GOT3 (cell line): ENCODE measurements at regions not wholly inside any gene's neighbourhood (a gene's known extent, or its start where the extent isn't known, plus 50 kb on each side); places are given as distances from the start of the nearest gene placed in this dataset.
"Not testable (repeated sequence)": the region's sequence is repeated elsewhere in the genome, so short reads cannot be mapped to it uniquely, and the experiment has no call there.

ENCODE experiments used
- DNase-seq: peaks from one replicate; lab custom pipeline; 2025; ENCODE audit warnings: mixed read lengths; lab: John Stamatoyannopoulos, UW

DNA sequence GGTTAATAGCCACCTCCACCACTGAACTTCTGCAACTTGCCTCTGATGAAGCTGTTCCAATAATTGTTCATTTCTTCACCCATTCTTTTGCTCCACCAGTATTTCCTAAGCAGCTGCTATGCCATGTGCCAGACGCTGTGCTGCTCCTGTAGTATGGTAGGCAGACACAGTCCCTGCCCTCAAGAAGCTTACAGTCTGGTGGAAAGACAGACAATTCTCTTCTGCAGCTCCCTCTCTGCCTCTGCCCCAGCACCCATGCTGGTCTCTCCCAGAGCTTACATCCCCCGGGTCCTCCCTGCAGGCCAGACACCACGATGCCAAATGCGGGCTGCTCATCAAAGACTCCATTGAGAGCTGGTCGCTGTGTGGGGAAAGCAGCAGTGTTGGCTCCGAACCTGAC lies 111.6 kb upstream of the ESRRB start:
- DNase-seq: no peak

DNA sequence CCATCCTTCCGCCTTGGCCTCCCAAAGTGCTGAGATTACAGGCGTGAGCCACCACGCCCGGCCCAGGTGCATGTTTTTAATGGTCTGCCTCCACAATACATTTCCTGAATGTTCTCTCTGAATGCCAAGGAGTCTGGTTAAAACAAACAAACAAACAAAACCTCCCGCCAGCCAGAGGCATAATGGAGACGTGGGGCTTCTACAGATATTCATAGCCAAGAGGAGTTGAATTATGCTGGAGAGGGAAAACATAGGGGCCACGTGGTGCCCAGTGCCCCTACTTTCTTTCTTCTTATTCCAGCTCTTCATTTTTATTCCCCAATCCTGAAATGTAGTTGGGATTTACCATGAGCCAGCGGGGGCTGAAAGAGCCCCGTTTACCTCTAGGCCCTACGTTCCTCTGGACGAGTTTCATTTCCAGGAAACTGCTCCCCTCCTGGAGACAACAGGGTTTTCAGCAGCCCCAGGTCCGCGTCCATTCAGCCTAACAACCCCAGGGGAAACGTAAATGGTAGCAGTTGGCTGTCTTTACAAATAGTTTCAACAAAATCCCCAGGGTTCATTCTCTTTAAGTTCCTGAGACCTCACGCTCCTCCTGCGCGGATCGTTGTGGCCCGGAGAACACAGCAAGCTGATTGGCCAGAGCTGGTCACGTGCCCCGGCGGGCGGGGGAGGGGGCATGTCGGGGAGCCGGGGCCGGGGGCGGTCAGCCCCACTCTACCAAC lies 108.5 kb upstream of the ESRRB start:
- peak; percentile 0 for DNase-seq

DNA sequence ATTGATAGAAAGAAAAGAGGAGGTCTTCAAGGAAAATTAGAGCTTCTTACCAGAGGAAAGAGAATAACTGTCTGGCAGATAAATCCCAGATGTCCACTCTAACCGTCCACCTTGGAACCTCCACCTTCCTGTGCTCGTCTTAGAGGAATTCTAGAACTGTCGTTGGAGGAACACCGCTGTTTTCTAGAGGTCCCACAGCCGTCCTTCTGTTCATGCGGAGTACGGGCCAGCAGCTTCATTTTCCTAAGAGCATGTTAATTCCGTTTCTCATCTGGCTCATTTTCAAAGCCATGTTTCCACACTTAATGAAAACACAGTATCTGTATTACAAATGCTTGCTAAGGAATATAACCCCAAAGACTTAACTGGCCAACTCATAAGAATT lies 107.9 kb upstream of the ESRRB start:
- no peak for DNase-seq

DNA sequence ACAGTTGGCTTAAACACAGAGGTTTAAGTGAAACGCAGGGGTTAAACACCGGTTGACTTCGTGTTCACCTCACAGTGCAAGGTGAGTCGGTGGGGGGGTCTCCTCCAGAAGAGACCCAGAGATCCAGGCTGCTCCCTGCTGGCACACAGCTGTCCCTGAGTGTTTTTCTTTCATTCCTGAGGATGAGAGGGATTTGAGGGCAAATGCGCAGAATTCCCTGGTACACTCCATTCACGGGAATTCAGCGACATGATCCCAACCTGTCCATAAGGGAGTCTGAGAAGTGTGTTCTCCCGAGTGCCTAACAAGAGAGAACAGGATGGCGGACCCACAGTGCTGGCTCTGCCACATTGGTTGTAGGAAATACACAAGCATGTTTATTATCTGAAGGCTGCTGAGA lies 107.2 kb upstream of the ESRRB start:
- DNase-seq: no peak

DNA sequence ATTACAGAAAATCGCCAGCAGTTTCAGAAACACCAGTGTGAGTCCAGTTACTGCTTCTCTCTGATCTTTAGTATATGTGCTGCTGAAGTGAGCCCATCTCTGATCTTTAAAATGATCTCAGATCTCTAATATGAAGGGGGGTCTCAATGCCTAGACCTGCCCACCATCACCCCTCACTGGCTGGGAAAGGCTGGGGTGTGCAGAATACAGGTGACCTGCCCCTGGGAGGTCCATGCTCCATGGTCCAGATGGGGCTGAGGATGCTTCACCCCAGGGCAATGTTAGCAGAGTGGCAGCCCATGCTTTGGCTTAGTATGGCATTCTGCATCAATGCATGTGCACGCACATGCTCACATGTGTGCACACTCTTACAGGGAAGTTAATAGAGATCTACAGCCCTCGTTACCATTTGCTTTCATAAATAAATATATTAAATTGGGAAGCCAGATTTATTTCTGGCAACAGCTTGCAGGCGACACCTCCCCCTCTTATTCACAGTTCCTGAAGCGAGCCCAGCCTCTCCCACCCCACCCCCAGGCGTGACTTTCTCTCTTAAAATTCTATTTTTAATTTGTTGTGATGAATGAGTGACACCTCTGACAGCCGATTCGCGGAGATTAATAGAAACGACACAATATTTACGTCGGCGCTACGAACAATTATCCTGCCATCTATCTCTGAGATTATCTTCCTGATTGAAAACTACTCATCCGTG lies 104.7 kb upstream of the ESRRB start:
- DNase-seq: no peak

DNA sequence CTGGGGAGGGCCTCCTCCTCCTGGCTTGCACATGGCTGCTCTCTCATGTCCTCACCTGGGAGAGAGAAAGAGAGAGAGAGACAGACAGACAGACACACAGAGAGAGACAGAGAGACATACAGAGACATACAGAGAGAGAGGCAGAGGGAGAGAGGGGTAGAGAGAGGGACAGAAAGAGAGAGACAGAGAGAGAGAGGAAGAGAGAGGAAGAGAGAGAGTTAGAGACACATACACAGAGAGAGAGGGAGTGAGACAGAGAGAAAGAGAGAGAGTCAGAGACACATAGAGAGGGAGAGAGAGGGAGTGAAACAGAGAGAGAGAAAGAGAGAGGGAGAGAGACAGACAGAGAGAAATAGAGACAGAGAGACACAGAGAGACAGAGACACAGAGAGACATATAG lies 103.6 kb upstream of the ESRRB start:
- no peak for DNase-seq

DNA sequence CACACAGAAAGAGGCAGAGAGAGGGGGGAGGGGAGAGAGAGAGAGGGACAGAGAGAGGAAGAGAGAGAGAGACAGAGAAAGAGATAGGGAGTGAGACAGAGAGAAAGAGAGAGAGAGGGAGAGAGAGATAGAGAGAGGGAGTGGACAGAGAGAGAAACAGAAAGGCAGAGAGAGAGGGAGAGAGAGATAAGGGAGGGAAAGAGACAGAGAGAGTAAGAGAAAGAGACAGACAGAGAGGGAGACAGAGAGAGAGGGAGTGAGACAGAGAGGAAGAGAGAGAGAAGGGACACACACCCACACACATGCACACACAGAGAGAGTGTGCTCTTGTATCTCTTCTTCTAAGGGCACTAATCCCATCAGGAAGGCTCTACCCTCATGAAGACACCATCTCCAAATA lies 103.2 kb upstream of the ESRRB start:
- no peak for DNase-seq

DNA sequence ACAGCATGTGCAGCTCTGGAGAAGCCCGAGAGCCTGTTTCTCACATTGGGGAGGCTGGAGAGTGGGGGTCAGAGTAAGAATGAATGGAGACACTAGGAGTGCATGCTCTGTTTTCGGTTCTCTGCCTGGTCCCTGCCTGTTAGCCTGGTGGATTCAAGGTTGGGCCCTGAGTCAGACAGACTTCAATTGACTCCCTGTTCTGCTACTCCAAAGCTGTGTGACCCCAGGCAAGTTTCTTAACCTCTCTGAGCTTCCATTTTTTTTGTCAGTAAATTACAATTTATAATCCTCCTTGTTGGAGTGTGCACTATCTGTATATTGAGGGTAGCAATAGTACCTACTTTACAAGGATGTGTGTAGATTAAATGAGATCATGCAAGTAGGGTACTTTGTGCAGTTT lies 102.6 kb upstream of the ESRRB start:
- no peak for DNase-seq

DNA sequence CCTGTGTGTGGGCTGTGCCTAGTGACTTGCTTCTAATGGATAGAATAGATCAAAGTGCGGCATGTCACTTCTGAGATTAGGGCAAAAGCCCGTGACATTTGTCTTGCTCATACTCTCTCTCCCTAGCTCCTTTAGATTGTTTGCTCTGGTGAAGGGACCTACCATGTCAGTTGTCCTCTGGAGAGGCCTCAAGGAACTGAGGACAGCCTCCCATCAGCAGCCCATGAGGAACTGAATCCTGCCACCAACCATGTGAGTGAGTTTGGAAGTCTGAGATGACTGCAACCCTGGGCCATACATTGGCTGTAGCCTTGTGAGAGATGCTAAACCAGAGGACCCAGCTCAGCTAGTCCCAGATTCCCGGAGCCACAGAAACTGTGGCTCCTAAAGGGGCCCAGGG lies 101.6 kb upstream of the ESRRB start:
- no peak for DNase-seq

DNA sequence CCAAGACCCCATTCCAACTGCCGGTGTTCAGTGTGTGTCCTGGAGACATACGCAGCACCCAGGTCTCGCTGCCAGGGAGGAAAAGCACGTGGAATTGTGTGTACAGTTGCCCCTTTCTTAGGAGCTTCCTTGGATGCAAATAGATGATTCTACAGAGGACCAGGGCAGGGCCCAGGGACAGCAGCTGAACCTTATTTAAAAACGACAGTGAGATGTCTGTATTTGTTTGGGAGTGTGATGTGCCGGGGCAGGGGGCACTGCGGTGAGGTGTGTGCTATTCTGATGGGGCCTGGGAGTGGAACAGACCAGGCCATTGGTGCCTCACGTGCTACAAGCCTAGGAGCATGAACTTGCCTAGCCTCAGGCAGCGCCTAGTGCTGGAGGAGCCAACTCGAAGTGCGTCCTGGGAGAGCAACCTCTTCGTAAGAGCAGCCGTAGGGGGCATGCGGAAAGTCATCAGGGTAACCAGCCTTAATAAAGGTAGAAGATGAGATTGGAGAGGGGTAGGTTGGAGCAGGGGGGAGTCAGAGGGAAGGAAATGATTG lies 98.3 kb upstream of the ESRRB start:
- no peak for DNase-seq

DNA sequence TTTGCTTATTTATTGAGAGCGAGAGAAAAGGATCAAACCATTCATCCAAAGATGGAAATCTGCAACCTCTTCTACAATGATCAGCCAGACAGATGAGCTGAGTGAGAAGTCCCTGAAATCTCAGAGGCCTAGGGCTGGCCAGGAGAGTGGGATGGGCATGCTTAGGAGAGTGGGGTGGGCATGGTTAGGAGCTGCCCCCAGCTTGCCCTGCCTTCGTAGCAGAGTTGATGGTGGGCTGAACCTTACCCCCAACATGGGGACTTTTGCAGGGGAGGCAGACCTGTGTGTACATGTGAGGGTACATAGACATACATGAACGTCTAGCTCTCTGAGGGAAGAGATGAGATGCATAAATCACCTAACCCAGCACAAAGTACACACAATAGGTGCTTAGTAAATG lies 95.7 kb upstream of the ESRRB start:
- no peak for DNase-seq

DNA sequence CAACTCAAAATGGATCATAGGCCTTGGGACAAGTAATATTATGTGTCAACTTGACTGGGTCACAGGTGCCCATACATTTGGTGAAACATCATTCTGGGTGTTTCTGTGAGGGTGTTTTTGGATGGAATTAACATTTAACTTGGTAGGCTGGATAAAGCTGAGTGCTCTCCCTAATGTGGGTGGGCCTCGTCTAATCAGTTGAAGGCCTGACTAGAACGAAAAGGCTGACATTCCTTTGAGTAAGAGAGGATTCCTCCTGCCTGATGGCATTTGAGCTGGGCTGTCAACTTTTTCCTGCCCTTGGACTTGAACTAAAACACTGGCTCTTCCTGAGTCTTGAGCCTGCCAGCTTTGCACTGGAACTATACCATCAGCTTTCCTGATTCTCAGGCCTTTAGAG lies 93.4 kb upstream of the ESRRB start:
- no peak for DNase-seq

DNA sequence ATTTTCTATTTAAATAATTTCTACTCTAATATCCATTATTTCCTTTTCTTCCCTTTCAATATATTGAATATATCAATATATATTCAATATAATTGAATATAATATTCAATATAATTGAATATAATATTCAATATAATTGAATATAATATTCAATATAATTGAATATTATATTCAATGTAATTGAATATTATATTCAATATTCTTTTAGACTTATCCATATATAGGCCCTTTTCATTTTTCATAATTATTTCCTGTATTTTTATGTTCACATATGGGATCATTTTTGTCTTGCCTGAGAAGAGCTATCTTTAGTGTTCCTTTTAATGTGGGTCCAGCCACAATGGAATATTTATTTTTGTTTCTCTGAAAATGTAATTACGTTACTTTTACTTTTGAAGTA lies 88.9 kb upstream of the ESRRB start:
- no peak for DNase-seq

DNA sequence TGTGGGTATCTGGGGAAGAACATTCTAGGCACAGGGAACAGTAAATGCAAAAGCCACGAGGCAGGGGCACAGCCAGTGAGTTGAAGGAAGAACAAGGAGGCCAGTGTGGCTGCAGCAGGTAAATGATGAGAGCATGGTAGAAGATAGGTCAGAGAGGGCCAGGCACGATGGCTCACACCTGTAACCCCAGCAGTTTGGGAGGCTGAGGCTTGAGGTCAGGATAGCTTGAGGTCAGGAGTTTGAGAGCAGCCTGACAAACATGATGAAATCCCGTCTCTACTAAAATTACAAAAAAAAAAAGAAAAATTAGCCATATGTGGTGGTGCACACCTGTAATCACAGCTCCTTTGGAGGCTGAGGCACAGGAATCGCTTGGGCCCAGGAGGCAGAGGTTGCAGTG lies 86.7 kb upstream of the ESRRB start:
- DNase-seq: no peak

DNA sequence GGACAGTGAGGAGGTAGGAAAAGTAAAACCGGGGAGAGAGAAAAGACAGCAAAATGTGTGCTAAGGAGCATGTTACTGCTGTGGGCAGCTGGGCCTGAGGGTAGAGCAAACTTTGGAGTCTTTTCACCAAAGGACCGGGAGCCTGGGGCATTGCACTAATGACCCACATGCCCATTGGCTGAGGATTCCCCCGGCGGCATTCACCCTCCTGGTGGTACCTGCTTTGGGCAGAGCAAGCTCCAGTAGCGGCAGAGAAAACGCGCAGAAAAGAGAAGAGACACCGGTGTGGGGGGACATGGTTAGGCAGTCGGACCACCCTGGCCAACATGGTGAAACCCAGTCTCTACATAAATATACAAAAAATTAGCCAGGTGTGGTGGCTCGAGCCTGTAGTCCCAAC lies 83.4 kb upstream of the ESRRB start:
- no peak for DNase-seq

DNA sequence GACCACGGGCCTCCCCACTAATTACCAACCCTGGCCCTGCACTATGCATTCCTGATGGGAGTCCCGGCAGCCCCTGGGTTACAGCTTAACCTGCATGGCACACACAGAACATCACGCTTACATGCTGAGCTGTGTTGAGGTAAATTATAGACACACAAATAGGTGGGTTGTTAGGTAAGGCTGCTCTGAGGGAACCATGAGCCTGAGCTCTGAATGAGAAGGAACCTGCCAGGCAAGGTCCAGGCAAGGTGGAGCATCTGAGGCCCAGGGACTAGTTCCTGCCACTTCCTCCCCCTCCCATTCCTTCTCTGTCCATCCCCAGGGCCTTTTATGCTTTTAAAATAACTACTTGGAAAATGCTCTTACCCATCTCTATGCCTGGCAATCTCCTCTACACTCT lies 82.7 kb upstream of the ESRRB start:
- DNase-seq: no peak

DNA sequence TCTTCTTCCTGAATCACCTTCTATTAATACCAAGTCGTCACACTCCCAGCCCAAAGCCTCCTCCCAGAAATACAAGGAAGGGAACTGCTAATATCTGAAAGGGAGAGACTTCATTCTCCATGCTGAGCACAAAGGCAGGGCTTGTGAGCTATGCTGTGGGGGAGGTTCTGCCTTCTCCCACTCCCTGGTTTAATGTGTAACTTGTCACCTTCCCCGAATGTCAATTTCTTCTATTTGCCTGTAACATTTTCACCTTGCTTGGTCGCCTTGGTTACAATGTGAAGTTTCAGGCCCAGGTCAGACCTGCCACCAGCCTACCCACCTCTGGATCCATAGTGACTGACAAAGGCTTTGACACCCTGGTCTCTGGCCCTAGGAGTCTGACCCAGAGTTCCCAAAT lies 82.0 kb upstream of the ESRRB start:
- no peak for DNase-seq

DNA sequence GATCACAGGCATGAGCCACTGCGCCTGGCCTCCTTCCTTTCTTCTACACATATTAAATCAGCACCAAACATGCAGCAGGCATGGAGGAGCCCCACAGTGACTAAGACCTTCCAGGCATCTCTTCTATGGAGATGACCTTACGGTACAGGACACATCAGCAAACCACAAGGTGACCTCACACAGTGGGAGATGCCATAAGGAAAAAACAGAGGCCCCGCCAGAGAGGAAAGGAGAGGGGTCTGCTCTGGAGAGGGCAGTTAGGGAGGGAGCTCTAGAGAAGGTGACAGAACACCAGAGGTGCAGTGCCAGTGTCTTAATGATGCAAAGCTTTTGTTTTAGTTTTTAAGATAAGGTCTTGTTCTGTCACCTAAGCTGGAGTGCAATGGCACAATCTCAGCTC lies 81.1 kb upstream of the ESRRB start:
- DNase-seq: no peak

DNA sequence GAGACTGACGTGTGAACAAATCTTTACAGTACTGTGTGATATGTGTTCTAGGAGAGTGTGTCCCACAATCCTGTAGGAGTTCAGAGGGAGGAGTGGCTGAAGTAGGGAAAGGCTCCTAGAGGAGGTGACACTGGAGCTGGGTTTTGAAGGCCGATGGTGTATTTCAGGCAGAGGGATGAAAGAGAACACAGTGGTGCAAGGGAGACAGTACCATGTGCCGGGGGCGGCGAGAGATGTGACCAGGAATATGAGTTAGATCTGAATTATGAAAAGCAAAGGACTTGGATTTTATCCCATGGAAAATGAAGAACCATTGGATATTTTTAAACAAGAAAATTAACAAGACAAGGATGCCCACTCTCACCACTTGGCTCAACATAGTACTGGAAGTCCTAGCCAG lies 77.0 kb upstream of the ESRRB start:
- no peak for DNase-seq

DNA sequence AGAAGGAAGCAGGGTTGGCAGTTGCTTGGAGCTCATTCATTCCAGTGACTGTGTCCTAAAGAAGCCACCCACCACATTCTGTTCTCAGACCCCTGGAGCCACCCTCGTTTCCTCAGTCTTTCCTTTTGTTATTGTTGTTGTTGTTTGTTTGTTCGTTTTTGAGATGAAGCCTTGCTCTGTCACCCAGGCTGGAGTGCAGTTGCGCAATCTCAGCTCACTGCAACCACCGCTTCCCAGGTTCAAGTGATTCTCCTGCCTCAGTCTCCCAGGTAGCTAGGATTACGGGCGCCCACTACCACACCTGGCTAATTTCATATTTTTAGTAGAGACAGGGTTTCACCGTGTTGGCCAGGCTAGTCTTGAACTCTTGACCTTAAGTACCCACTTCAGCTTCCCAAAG lies 72.7 kb upstream of the ESRRB start:
- DNase-seq: not testable (repeated sequence)

DNA sequence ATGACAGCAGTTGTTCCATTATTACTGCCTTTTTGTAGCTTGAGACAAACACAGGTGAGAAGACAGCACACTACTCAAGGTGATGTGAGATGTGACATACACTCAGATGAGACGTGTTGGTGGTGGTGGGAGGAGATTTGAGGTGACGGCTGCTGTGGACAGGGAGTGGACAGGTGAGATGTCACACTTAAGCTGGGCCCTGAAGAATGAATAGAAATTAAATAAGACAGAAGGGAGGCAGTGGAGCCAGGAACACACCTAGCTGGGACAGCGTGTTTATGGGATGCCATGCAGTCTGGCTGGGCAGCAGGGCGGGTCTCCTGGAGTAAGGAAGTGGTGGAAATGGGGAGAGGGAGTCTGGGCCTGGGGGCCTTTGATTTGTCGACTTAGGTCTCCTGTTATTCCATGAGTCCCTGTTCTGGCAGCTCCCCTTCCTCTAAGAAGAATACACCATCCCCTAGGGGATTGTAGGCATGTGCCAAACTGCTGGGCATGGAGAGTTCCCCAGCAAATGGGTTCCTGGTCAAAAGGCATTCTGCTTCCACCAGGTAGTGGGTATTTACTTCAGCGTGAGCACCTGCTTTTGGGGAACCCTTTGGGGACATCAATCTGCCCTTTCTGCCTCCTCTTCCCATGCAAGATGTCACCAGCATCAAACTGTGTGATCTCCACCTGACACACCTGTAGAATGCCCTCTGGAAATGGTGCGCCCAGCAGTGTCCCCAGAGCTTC lies 71.2 kb upstream of the ESRRB start:
- no peak for DNase-seq

DNA sequence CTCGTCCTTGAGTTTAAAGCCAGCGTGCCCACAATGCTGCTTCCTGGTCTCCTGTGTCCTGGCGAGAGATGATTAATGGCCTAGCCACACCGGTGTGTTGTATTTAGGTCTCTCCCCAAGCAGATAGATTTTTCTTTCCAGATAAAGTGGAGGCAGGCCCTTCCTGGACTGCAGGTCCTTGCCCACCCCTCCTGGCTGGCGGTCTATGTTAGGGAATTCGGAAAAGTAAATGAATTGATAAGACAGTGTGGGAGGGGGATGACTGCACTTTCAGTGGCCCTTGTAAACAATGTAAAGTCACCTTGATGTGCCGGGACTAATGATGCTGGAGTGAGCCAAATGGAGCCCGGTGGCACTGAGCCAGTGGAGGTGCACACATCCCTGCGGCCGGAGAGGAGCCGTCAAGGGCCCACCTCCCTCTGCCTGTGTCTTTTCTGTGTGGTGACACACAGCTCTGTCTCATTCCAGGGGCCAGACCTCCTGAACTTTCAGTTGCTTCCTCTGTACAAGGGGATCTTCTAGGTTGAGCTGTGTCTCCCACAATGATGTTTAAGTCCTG lies 70.6 kb upstream of the ESRRB start:
- DNase-seq: no peak

DNA sequence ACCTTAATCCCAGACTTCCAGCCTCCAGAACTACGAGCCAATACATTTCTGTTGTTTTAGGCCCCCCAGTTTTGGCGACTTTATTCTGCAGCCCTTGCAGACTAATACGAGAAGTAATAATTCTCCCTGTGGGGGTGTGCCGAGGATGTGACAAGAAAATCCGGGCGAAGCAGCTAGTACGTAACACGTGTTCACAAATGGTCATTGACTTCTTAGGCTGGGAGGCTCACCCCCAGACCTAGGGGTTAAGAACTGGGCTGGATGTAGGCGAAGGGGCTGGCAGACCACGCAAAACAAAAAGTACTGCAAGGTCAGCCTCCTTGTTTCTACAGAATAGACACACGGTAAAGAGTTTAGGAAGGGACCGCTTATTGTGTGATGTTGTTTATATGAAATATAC lies 69.8 kb upstream of the ESRRB start:
- DNase-seq: no peak
